ENCODE measurements at regions not wholly inside any gene's neighbourhood (a gene's known extent, or its start where the extent isn't known, plus 50 kb on each side); places are given as distances from the start of the nearest gene placed in this dataset.

DNA sequence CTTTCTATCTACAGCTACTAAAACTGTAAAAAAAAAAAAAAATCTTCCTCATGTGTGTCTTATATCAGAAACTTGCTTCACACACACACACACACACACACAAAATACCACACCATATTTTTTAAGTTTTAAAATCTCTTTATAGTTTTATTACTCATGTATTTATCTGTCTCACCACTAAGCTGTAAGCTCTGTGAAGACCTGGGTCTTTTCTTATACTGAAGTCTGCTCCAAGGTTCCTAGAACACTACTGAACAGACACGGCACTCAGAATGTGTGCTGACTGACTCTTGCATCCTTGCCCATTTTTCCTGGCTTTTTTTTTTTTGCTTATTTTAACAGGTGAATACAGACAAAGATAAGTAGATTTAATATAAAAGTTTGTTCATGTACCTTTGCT lies 135.6 kb upstream of the CXXC4 start (continued):
- TF ChIP-seq, protein P1, sequence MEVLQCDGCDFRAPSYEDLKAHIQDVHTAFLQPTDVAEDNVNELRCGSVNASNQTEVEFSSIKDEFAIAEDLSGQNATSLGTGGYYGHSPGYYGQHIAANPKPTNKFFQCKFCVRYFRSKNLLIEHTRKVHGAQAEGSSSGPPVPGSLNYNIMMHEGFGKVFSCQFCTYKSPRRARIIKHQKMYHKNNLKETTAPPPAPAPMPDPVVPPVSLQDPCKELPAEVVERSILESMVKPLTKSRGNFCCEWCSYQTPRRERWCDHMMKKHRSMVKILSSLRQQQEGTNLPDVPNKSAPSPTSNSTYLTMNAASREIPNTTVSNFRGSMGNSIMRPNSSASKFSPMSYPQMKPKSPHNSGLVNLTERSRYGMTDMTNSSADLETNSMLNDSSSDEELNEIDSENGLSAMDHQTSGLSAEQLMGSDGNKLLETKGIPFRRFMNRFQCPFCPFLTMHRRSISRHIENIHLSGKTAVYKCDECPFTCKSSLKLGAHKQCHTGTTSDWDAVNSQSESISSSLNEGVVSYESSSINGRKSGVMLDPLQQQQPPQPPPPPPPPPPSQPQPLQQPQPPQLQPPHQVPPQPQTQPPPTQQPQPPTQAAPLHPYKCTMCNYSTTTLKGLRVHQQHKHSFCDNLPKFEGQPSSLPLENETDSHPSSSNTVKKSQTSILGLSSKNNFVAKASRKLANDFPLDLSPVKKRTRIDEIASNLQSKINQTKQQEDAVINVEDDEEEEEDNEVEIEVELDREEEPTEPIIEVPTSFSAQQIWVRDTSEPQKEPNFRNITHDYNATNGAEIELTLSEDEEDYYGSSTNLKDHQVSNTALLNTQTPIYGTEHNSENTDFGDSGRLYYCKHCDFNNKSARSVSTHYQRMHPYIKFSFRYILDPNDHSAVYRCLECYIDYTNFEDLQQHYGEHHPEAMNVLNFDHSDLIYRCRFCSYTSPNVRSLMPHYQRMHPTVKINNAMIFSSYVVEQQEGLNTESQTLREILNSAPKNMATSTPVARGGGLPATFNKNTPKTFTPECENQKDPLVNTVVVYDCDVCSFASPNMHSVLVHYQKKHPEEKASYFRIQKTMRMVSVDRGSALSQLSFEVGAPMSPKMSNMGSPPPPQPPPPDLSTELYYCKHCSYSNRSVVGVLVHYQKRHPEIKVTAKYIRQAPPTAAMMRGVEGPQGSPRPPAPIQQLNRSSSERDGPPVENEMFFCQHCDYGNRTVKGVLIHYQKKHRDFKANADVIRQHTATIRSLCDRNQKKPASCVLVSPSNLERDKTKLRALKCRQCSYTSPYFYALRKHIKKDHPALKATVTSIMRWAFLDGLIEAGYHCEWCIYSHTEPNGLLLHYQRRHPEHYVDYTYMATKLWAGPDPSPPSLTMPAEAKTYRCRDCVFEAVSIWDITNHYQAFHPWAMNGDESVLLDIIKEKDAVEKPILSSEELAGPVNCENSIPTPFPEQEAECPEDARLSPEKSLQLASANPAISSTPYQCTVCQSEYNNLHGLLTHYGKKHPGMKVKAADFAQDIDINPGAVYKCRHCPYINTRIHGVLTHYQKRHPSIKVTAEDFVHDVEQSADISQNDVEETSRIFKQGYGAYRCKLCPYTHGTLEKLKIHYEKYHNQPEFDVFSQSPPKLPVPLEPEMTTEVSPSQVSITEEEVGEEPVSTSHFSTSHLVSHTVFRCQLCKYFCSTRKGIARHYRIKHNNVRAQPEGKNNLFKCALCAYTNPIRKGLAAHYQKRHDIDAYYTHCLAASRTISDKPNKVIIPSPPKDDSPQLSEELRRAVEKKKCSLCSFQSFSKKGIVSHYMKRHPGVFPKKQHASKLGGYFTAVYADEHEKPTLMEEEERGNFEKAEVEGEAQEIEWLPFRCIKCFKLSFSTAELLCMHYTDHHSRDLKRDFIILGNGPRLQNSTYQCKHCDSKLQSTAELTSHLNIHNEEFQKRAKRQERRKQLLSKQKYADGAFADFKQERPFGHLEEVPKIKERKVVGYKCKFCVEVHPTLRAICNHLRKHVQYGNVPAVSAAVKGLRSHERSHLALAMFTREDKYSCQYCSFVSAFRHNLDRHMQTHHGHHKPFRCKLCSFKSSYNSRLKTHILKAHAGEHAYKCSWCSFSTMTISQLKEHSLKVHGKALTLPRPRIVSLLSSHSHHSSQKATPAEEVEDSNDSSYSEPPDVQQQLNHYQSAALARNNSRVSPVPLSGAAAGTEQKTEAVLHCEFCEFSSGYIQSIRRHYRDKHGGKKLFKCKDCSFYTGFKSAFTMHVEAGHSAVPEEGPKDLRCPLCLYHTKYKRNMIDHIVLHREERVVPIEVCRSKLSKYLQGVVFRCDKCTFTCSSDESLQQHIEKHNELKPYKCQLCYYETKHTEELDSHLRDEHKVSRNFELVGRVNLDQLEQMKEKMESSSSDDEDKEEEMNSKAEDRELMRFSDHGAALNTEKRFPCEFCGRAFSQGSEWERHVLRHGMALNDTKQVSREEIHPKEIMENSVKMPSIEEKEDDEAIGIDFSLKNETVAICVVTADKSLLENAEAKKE (CRISPR knock-in tag; IDR thresholded peaks at IDR 0.05): no peak
- no peak for TF ChIP-seq STAT1 (IDR thresholded peaks at IDR 0.05; ENCODE audit: unreplicated experiment)
- no peak for TF ChIP-seq POLR2AphosphoS5 (IDR thresholded peaks at IDR 0.05; ENCODE audit: low read depth)
- TF ChIP-seq JUNB (IDR thresholded peaks at IDR 0.05; ENCODE audit: unreplicated experiment): no peak

- ATAC-seq (no peak), DNase-seq (ENCODE audit: low spot score) (no peak)
- Mint-ChIP-seq H3K27me3 (ENCODE audit: insufficient read depth, low read depth, poor library complexity) (no peaks in the 10 kb centered on the region), H3K9me3 (peaks cover 5% of the 10 kb centered on the region; the same call in 2 of the 3 replicates), H3K4me1 (no peaks in the 10 kb centered on the region; the same call in 2 of the 3 replicates), H3K4me3 (no peak overlapping the region), H3K27ac (no peak overlapping the region), H3K36me3 (ENCODE audit: low read depth) (no peaks in the 10 kb centered on the region)
- Histone ChIP-seq H3K27me3 (ENCODE audit: insufficient read depth) (no peaks in the 10 kb centered on the region), H3K4me1 (ENCODE audit: insufficient read depth) (no peaks in the 10 kb centered on the region), H3K9me2 (ENCODE audit: insufficient read depth) (no peaks in the 10 kb centered on the region), H4K20me1 (replicated peaks; ENCODE audit: insufficient read depth) (no peaks in the 10 kb centered on the region), H3F3A (replicated peaks; ENCODE audit: low read depth) (no peaks in the 10 kb centered on the region), H3K4me3 (no peak overlapping the region), H3K79me2 (replicated peaks; ENCODE audit: insufficient read depth) (no peaks in the 10 kb centered on the region), H3K27ac (ENCODE audit: low read depth) (no peak overlapping the region), H2AFZ (no peak overlapping the region), H3K36me3 (ENCODE audit: insufficient read depth) (no peaks in the 10 kb centered on the region), H3K4me2 (no peak overlapping the region)
- TF ChIP-seq, protein P2, sequence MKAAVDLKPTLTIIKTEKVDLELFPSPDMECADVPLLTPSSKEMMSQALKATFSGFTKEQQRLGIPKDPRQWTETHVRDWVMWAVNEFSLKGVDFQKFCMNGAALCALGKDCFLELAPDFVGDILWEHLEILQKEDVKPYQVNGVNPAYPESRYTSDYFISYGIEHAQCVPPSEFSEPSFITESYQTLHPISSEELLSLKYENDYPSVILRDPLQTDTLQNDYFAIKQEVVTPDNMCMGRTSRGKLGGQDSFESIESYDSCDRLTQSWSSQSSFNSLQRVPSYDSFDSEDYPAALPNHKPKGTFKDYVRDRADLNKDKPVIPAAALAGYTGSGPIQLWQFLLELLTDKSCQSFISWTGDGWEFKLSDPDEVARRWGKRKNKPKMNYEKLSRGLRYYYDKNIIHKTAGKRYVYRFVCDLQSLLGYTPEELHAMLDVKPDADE (IDR thresholded peaks at IDR 0.05): no peak
- TF ChIP-seq POLR2AphosphoS5 (IDR thresholded peaks at IDR 0.05; ENCODE audit: low read depth) (no peak), ZNF331 (CRISPR knock-in tag; IDR thresholded peaks at IDR 0.05; ENCODE audit: low read depth) (no peak), CREB1 (CRISPR knock-in tag; IDR thresholded peaks at IDR 0.05; ENCODE audit: low read depth) (no peak), JUNB (IDR thresholded peaks at IDR 0.05; ENCODE audit: unreplicated experiment) (no peak), ZNF114 (CRISPR knock-in tag; IDR thresholded peaks at IDR 0.05) (no peak), EZH2 (IDR thresholded peaks at IDR 0.05; ENCODE audit: low read depth, unreplicated experiment) (no peak), EZH2phosphoT487 (IDR thresholded peaks at IDR 0.05; ENCODE audit: unreplicated experiment) (no peak)
- TF ChIP-seq, protein P3, sequence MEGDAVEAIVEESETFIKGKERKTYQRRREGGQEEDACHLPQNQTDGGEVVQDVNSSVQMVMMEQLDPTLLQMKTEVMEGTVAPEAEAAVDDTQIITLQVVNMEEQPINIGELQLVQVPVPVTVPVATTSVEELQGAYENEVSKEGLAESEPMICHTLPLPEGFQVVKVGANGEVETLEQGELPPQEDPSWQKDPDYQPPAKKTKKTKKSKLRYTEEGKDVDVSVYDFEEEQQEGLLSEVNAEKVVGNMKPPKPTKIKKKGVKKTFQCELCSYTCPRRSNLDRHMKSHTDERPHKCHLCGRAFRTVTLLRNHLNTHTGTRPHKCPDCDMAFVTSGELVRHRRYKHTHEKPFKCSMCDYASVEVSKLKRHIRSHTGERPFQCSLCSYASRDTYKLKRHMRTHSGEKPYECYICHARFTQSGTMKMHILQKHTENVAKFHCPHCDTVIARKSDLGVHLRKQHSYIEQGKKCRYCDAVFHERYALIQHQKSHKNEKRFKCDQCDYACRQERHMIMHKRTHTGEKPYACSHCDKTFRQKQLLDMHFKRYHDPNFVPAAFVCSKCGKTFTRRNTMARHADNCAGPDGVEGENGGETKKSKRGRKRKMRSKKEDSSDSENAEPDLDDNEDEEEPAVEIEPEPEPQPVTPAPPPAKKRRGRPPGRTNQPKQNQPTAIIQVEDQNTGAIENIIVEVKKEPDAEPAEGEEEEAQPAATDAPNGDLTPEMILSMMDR (conservative IDR thresholded peaks at IDR 0.05; ENCODE audit: low read depth in 2 of 2): no peak
Observed at GRCh38 chr4:104631000-104631399, 136.3 kb upstream of the CXXC4 start.
